ENCODE measurements at regions not wholly inside any gene's neighbourhood (a gene's known extent, or its start where the extent isn't known, plus 50 kb on each side); places are given as distances from the start of the nearest gene placed in this dataset.

GRCh38 chr15:93219859-93220420 lies 130.9 kb upstream of the RGMA start:
- DNase-seq = no peak

DNA sequence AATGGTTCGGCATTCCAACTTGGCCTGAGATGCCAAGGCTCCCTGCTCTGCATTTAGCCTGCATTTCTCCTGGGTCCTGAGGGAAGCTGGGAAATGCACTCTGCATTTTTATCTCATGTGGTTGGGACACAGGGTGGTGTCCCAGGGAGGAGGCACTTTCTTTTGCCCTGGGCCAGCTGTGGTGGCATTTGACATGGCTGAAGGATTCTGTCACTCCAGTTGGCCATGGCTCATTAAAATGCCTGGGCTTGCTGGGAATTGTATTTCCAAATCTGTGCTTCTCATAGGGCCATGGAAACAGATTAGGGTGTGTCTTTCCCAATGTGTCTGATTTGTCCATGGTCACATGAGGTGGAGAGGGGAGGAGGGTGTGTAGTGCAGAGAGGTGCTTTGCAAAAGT lies 128.3 kb upstream of the RGMA start:
- DNase-seq = no peak

DNA sequence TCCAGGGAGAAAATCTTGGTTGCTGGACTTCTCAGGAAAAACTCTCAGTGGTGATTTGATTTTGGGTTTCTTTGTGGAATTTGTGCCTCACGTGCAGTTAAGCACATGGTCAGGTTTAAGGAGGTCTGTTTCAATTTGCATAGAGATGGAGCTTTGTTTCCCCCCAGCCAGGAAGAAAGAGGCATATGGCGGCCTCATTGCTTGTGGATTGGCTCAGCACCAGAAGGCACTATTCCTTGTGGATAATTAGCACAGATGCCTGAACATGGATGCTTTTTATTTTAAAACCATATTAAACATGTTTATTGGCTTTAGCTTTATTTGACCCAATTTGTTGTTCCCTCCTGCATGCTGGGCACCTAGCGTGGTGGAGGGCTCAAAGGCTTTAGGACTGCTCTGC lies 125.1 kb upstream of the RGMA start:
- DNase-seq = no peak

DNA sequence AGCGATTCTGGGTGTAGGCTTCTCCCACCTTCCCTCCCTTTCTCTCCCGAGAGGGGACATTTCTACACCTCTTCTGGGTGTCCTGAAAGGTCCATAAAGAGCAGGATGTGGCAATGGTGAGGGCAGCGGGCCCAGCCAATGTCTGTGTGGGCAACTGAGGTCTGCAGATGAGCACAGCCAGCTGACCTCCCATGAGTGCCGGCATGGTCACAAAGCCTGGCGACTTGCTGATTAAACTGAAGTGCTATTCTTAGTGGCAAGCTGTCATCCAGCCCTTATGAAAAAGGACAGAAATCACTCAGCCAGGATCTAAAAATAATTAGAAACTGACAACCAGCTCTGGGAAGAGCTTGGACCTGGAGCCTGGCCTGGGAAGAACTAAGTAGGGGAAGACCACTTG lies 124.3 kb upstream of the RGMA start:
- no peak for DNase-seq

DNA sequence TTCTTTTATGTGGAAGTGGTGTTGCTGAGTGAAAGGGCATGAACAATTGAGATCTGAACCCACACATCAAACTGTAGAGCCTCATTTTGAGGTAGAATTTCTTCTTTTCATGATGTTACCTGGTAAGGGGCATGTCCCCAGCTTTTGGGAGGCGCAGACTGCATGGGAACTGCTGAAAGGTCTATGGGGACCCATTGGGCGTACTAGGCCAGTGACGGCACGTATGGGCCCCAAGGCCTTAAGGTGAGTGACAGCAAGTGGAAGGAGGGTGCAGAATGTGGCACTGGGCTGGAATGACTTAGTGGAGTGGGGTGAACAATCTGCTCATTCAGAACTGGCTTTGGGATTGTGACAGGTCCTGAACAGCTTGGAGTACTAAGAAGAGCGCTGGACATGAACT lies 123.6 kb upstream of the RGMA start:
- DNase-seq = no peak

DNA sequence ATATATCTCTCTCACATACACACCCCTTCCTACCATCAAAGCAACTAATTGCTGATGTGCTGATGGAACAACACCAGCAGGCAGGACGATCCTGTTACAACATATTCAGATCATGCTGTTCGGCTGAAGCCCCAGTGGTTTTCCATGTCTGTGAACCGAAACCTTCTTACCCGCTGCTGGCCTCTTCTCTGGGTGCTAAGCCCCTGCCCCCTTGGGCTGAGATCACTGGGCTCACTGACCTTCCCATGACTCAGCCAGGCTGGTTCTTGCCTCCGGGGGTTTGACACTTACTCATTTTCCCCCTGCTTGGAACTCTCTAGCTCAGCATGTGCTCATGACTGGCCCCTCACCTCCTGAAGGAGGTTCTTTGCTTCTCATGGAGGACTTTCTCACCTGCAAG lies 122.0 kb upstream of the RGMA start:
- no peak for DNase-seq

GRCh38 chr15:93209690-93210445 lies 120.9 kb upstream of the RGMA start:
- DNase-seq = no peak

DNA sequence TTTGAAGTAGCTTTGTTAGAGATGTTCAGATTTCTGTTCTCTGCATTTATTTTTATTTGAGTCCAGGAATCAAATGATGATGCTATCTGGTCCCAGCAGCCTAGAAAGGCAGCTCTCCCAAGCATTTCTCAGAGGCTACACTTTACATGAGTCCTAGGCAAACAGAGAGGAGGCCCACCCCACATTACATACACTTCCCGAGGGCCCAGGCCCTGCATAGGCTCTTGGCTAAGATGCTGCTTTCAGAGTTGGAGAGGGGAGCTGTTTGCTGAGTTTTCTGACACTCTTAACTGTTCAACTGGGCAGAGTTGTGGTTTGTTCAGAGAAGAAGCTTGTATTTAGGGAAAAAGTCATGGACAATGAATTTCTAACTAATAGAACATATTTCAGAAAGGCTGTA lies 117.9 kb upstream of the RGMA start:
- no peak for DNase-seq

DNA sequence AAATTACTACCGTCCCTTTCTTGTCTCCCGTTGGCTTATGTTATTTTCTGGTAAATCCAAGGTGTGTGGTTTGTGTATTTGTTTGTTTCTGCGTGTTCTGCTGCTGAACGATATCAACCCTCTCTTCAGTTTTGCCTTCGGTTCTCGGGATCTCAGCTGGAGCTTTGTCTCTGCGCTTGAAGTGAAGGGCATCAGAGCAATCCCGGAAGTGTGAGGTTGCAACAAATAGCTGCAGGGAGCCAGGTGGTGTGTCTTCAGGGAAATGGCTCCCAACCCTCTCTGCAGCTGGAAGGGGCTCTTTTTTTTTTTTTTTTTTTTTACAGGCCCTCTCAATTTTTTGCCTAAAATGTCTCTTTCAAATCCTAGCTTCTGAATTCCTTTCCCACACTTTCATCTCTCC lies 116.4 kb upstream of the RGMA start:
- no peak for DNase-seq

GRCh38 chr15:93203036-93203435 lies 114.0 kb upstream of the RGMA start:
- no peak for DNase-seq

GRCh38 chr15:93202405-93202804 lies 113.4 kb upstream of the RGMA start:
- DNase-seq = no peak

GRCh38 chr15:93201940-93202339 lies 112.9 kb upstream of the RGMA start:
- DNase-seq = no peak

- DNase-seq = no peak
Measured at GRCh38 chr15:93200837-93201226, 111.8 kb upstream of the RGMA start.

DNA sequence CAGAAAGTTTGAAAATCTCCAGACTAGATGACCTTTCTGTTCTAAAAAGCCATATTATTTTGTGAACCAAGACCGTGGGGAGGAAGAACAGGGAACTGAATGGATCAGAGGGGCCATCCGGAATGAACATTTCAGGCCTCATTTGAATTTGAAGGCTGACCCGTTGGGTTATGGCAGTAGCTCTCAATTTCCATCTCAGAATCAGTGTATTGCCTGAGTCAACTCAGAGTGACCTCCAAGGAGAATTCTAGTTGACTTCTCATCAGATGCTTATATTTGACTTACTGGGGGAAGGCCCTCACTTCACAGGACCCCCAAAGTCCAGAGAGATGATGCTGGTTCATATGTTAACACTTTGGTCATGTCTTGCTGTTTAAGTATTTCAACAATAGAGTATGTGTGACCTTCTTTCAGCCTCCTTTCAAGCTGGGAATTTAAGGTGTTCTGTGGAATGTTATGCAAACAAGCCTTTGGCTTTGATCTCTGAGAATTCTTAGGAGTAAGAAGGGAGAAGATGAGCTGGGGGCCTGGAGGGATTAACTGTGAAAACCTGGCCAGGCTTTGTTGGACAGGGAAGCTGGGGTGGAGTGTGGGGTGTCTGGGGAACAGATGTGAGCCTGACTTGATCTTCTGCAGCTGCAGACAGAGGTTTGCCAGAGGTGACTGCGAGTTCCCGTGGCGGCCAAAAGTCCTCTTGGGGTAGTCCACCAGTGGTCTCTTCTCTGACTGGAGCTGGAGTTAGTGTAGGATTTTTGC lies 111.2 kb upstream of the RGMA start:
- DNase-seq = no peak

DNA sequence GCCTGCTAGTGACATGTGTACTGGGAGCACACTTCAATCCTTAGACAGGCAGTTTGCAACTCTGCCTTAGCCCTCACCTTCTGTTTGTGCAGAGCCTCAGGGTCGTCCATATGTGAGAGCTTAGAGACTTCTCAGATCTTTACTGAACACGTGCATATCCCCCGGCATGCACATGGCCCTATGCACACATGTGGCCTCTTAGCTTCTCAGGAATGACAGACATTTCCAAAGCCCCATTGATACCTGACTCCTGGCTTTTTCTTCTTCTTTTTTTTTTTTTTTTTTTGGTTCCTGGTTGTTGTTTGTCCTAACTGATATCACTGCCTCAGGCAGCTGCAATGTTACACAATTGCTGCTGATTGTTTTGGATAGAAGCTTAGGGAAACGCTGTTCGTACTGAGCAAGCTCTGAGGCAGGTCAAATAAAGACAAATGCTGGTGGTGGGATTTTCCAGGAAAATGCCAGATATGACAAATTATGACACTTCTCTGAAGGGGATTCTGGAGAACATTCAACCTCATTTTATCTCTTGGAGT lies 107.2 kb upstream of the RGMA start:
- no peak for DNase-seq

GRCh38 chr15:93195109-93195508 lies 106.1 kb upstream of the RGMA start:
- no peak for DNase-seq

DNA sequence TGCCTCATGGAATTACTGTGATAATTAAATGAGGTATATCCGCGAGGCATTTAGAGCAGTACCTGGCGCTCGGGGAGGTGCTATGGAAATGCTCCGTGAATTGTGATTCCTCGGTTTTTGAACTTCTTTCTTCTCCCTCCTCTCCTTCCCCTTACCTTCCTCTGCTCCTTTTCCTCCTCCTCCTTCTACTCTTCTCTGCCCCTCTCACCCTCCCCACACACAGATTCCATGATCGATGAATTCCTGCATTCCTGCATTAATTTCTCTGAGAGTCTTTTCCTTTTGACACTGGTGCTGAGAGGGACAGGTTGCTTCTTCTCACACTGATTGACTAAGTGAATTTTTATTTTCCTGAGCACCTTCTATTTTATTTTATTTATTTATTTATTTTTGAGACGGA lies 101.2 kb upstream of the RGMA start:
- DNase-seq = no peak

DNA sequence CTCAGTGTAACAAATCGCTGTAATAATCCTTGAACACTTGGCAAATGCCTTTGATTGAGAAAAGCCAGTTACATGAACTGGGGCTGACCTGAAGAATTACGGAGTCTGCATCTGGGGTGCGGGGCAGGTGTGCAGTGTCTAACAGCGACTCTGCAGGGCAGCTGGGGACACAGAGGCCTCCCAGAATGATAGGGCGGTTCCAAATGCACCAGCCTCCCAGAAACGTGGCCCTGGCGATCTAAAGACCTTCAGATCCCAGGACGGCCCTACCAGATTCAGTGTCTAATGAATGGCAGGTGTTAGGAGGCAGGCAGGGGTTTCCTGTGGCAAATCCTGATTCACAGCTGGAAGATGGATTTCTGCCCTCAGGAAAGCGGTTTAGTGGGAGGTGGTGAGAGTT lies 100.5 kb upstream of the RGMA start:
- no peak for DNase-seq

DNA sequence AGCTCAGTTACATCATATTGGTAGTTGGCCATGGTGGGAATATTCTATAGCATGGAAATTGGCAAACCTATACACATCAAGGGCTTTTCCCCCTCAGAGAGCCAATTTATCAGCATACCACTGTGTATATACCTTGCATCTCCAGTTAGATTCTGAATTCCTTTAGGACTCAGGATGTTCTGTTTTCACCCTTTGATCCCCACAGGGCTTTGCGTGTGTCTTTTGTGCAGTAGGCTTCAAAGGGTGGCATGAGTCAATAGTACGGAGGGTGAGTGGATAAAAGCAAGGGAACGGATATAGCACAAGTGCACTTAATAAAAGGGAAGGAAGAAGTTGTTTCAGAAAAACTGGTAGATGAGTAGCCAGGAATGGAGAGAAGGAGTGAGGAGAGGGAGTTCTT lies 99.2 kb upstream of the RGMA start:
- no peak for DNase-seq

DNA sequence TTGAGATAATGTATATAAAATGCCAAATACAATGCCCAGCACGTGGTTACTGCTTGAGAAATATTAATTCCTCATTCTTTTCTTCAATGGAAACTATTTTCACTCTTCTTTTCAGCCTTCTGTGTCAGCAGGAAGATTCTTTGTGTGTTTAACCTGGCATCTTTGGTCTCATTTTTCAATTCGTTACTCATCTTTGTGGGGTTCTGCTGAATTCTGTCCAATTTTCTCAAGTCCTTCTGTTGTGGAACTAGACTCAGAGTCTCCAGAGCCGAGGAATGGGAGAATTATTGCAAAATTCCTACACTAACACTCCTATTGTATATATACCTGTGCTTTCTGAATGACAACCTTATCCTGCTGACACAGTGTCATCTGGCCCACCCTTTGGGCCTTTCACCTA lies 96.8 kb upstream of the RGMA start:
- no peak for DNase-seq

- no peak for DNase-seq
Measured at GRCh38 chr15:93182703-93183205, 93.7 kb upstream of the RGMA start.

- peak; percentile 12 for DNase-seq
Measured at GRCh38 chr15:93180656-93181055, 91.6 kb upstream of the RGMA start.

GRCh38 chr15:93180128-93180527 lies 91.1 kb upstream of the RGMA start:
- DNase-seq = no peak

GRCh38 chr15:93179700-93180102 lies 90.7 kb upstream of the RGMA start:
- DNase-seq = no peak

Data from NCI-H2171 (cell line).